ENCODE measurements at regions not wholly inside any gene's neighbourhood (a gene's known extent, or its start where the extent isn't known, plus 50 kb on each side); places are given as distances from the start of the nearest gene placed in this dataset.
"Not testable (repeated sequence)": the region's sequence is repeated elsewhere in the genome, so short reads cannot be mapped to it uniquely, and the experiment has no call there.

DNA sequence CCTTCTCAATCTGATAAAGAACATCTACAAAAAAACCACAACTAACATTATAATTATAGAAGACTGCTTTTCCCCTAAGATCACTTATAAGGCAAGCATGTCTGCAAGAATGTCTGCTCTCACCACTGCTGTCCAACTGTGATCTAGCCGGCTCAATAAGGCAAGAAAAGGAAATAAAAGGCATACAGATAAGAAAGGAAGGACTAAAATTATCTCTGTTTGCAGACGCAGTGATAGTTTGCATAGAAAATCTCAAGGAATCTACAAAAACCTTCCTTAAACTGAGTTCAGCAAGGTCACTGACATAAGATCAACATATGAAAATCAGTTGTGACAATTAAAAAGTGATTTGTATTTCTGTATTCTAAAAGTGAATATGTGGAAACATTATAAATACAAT is 138.0 kb upstream of the EGLN3 start:
- H3K27me3 ChIP-seq (ENCODE audit: insufficient read depth, insufficient read length): no peaks in the 10 kb centered on the region
- no peak for TF ChIP-seq ZNF274 (IDR thresholded peaks at IDR 0.05; ENCODE audit: low read depth, low read length)
- no peak for TF ChIP-seq SUZ12 (IDR thresholded peaks at IDR 0.05; ENCODE audit: extremely low read depth, insufficient read depth, insufficient read length)
- TF ChIP-seq YY1 (IDR thresholded peaks at IDR 0.05; ENCODE audit: insufficient read depth, insufficient read length): no peak

DNA sequence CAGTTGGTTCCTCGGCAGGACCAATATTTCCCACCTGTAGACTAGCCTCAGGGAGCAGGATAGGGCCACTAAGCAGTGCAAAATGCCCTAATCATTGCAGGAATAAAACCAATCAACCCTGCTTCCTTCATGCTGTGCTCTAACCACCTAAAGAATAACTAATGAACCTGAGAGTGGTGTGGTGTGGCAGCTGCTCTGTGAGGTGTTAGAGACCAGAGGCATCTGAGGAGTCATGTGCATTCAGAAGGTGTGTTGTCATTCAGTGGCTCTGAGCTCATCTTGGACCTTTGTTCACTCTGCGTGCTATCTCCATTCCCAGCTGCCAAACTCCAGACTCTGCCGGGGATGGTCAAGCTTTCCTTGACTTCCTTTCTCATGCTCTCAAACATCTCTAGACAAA is 136.7 kb upstream of the EGLN3 start:
- no peak for TF ChIP-seq YY1 (IDR thresholded peaks at IDR 0.05; ENCODE audit: insufficient read depth, insufficient read length)
- no peak for TF ChIP-seq SUZ12 (IDR thresholded peaks at IDR 0.05; ENCODE audit: extremely low read depth, insufficient read depth, insufficient read length)
- no peak for TF ChIP-seq ZNF274 (IDR thresholded peaks at IDR 0.05; ENCODE audit: low read depth, low read length)
- no peak overlapping the region for H3K9ac ChIP-seq (ENCODE audit: insufficient read length, low read depth)
- no peaks in the 10 kb centered on the region for H3K4me1 ChIP-seq (ENCODE audit: insufficient read depth, insufficient read length)
- no peaks in the 10 kb centered on the region for H3K36me3 ChIP-seq (ENCODE audit: insufficient read depth, insufficient read length, low read length)
- H3K9me3 ChIP-seq (ENCODE audit: insufficient read depth, low read length): peaks cover 4% of the 10 kb centered on the region; the same call in 1 of the 2 replicates
- no peaks in the 10 kb centered on the region for H3K27me3 ChIP-seq (ENCODE audit: insufficient read depth, insufficient read length)
- H3K4me3 ChIP-seq (ENCODE audit: insufficient read length, low read depth): no peak overlapping the region
- no peak for DNase-seq (ENCODE audit: low read depth, low spot score)

More for the DNA sequence above, 138.0 kb upstream of the EGLN3 start:
- H3K9ac ChIP-seq (ENCODE audit: insufficient read length, low read depth): no peak overlapping the region
- H3K4me1 ChIP-seq (ENCODE audit: insufficient read depth, insufficient read length): no peaks in the 10 kb centered on the region
- H3K9me3 ChIP-seq (ENCODE audit: insufficient read depth, low read length): peaks cover 4% of the 10 kb centered on the region; the same call in 1 of the 2 replicates
- DNase-seq (ENCODE audit: low read depth, low spot score): no peak
- H3K4me3 ChIP-seq (ENCODE audit: insufficient read length, low read depth): no peak overlapping the region
- H3K36me3 ChIP-seq (ENCODE audit: insufficient read depth, insufficient read length, low read length): no peaks in the 10 kb centered on the region

GRCh38 chr14:34086223-34086757 is 135.4 kb upstream of the EGLN3 start:
- Histone ChIP-seq H3K36me3 (ENCODE audit: insufficient read depth, insufficient read length, low read length) (no peaks in the 10 kb centered on the region), H3K4me1 (ENCODE audit: insufficient read depth, insufficient read length) (no peaks in the 10 kb centered on the region), H3K9me3 (ENCODE audit: insufficient read depth, low read length) (peaks cover 4% of the 10 kb centered on the region; the same call in 1 of the 2 replicates), H3K9ac (ENCODE audit: insufficient read length, low read depth) (no peak overlapping the region), H3K4me3 (ENCODE audit: insufficient read length, low read depth) (no peak overlapping the region), H3K27me3 (ENCODE audit: insufficient read depth, insufficient read length) (no peaks in the 10 kb centered on the region)
- no peak for DNase-seq (ENCODE audit: low read depth, low spot score)
- no peak for TF ChIP-seq YY1 (IDR thresholded peaks at IDR 0.05; ENCODE audit: insufficient read depth, insufficient read length)
- no peak for TF ChIP-seq ZNF274 (IDR thresholded peaks at IDR 0.05; ENCODE audit: low read depth, low read length)
- TF ChIP-seq SUZ12 (IDR thresholded peaks at IDR 0.05; ENCODE audit: extremely low read depth, insufficient read depth, insufficient read length): no peak

DNA sequence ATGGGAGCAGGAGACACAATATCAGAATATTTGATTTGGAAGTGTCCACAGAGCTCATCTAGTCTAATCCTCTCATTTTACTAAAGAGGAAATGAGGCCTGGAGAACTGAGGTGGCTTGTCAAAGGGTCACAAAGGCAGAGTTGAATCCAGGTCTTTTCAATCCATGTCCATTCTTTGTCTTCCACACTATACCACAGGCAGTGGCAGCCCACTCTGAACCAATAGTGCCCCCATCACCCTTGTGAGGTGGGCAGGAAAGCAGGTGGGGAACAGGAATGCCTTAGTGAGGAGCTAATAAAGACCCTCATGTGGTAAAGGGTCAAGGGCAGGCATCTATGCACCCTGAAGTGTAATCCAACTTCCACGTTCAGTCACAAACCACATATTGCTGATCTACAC is 134.8 kb upstream of the EGLN3 start:
- Histone ChIP-seq H3K9ac (ENCODE audit: insufficient read length, low read depth) (no peak overlapping the region), H3K4me1 (ENCODE audit: insufficient read depth, insufficient read length) (no peaks in the 10 kb centered on the region), H3K27me3 (ENCODE audit: insufficient read depth, insufficient read length) (no peaks in the 10 kb centered on the region), H3K4me3 (ENCODE audit: insufficient read length, low read depth) (no peak overlapping the region), H3K9me3 (ENCODE audit: insufficient read depth, low read length) (peaks cover 4% of the 10 kb centered on the region; the same call in 1 of the 2 replicates), H3K36me3 (ENCODE audit: insufficient read depth, insufficient read length, low read length) (no peaks in the 10 kb centered on the region)
- DNase-seq (ENCODE audit: low read depth, low spot score): no peak
- no peak for TF ChIP-seq ZNF274 (IDR thresholded peaks at IDR 0.05; ENCODE audit: low read depth, low read length)
- no peak for TF ChIP-seq YY1 (IDR thresholded peaks at IDR 0.05; ENCODE audit: insufficient read depth, insufficient read length)
- no peak for TF ChIP-seq SUZ12 (IDR thresholded peaks at IDR 0.05; ENCODE audit: extremely low read depth, insufficient read depth, insufficient read length)

DNA sequence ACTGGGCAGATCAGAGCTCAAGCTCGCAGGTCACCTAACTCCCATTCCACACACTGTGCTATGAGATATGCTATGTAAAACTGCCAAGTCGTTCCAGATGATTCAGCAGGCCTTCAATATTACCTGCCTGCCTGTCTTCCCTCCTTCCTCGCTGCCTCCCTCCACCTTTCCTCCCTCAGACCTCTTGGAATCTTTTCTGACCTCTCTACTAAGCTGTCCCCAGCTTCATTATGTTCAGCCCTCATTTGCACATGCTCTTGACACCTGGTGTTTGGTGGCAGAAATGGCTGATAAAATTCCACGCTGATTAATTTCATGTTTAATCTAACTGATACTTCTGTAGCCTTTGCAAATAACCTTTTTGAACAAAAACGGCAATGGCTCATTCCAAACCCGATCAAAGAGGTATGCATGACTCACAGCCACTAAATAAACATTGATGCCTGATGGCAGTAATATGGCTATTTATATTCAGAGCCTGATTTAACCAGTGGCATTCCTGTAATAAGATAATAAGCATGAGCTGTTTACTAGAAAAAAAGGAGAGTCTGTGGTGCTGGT is 130.8 kb upstream of the EGLN3 start:
- H3K36me3 ChIP-seq (ENCODE audit: insufficient read depth, insufficient read length, low read length): no peaks in the 10 kb centered on the region
- no peaks in the 10 kb centered on the region for H3K27me3 ChIP-seq (ENCODE audit: insufficient read depth, insufficient read length)
- H3K4me3 ChIP-seq (ENCODE audit: insufficient read length, low read depth): no peak overlapping the region
- no peaks in the 10 kb centered on the region for H3K4me1 ChIP-seq (ENCODE audit: insufficient read depth, insufficient read length)
- no peaks in the 10 kb centered on the region; the same call in 1 of the 2 replicates for H3K9me3 ChIP-seq (ENCODE audit: insufficient read depth, low read length)
- no peak overlapping the region for H3K9ac ChIP-seq (ENCODE audit: insufficient read length, low read depth)
- TF ChIP-seq ZNF274 (IDR thresholded peaks at IDR 0.05; ENCODE audit: low read depth, low read length): no peak
- TF ChIP-seq SUZ12 (IDR thresholded peaks at IDR 0.05; ENCODE audit: extremely low read depth, insufficient read depth, insufficient read length): no peak
- no peak for TF ChIP-seq YY1 (IDR thresholded peaks at IDR 0.05; ENCODE audit: insufficient read depth, insufficient read length)
- DNase-seq (ENCODE audit: low read depth, low spot score): no peak

GRCh38 chr14:34081101-34081575 is 130.3 kb upstream of the EGLN3 start:
- no peak overlapping the region for H3K9ac ChIP-seq (ENCODE audit: insufficient read length, low read depth)
- TF ChIP-seq SUZ12 (IDR thresholded peaks at IDR 0.05; ENCODE audit: extremely low read depth, insufficient read depth, insufficient read length) (no peak), ZNF274 (IDR thresholded peaks at IDR 0.05; ENCODE audit: low read depth, low read length) (no peak), YY1 (IDR thresholded peaks at IDR 0.05; ENCODE audit: insufficient read depth, insufficient read length) (no peak)
- H3K4me1 ChIP-seq (ENCODE audit: insufficient read depth, insufficient read length): no peaks in the 10 kb centered on the region
- H3K4me3 ChIP-seq (ENCODE audit: insufficient read length, low read depth): no peak overlapping the region
- DNase-seq (ENCODE audit: low read depth, low spot score): no peak
- H3K27me3 ChIP-seq (ENCODE audit: insufficient read depth, insufficient read length): no peaks in the 10 kb centered on the region
- H3K36me3 ChIP-seq (ENCODE audit: insufficient read depth, insufficient read length, low read length): no peaks in the 10 kb centered on the region
- H3K9me3 ChIP-seq (ENCODE audit: insufficient read depth, low read length): no peaks in the 10 kb centered on the region; the same call in 1 of the 2 replicates

DNA sequence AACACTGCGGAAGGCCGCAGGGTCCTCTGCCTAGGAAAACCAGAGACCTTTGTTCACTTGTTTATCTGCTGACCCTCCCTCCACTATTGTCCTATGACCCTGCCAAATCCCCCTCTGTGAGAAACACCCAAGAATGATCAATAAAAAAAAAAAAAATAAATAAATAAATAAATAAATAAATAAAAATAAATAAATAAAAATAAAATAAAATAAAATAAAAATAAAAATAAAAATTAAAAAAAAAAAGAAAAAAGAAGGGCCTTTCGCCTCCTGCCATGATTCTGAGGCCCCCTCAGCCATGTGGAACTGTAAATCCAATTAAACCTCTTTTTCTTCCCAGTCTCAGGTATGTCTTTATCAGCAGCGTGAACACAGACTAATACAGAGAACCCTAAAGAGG is 128.8 kb upstream of the EGLN3 start:
- DNase-seq (ENCODE audit: low read depth, low spot score); H3K27me3 ChIP-seq (ENCODE audit: insufficient read depth, insufficient read length); H3K4me3 ChIP-seq (ENCODE audit: insufficient read length, low read depth); H3K9ac ChIP-seq (ENCODE audit: insufficient read length, low read depth); H3K4me1 ChIP-seq (ENCODE audit: insufficient read depth, insufficient read length); H3K36me3 ChIP-seq (ENCODE audit: insufficient read depth, insufficient read length, low read length); H3K9me3 ChIP-seq (ENCODE audit: insufficient read depth, low read length): not testable (repeated sequence)

Data from NT2/D1 (cell line).